ENCODE measurements at regions not wholly inside any gene's neighbourhood (a gene's known extent, or its start where the extent isn't known, plus 50 kb on each side); places are given as distances from the start of the nearest gene placed in this dataset.

DNA sequence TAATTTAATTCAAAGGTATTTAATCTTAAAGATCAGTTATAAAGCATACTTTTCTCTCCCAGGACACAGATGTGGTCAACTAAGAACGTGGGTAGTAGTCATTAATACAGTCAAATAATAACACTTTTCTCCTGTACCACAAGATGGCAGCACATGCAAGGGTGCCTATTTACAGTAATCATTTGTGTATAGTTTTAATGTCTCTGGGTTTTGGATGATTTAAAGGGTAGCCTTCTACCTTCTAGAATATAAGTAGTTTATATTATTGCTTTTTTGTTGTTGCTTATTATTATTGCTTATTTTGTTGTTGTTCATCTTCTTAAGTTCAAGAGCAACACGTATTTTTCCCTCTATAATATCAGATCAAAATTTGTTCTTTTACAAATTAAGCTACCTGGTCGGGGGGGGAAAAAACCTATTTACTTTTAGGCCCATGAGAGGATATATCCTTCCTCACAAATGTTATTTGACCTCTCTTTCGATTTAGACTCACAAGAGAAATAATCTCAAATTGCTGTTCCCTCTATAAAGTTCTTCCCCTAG is 59.6 kb upstream of the SLC27A6 start:
- TF ChIP-seq SIN3A (IDR thresholded peaks at IDR 0.05; ENCODE audit: borderline replicate concordance, insufficient read depth, low read depth, low read length) (no peak), POLR2AphosphoS5 (IDR thresholded peaks at IDR 0.05; ENCODE audit: low read depth, low read length) (no peak)
- TF ChIP-seq, protein P1, sequence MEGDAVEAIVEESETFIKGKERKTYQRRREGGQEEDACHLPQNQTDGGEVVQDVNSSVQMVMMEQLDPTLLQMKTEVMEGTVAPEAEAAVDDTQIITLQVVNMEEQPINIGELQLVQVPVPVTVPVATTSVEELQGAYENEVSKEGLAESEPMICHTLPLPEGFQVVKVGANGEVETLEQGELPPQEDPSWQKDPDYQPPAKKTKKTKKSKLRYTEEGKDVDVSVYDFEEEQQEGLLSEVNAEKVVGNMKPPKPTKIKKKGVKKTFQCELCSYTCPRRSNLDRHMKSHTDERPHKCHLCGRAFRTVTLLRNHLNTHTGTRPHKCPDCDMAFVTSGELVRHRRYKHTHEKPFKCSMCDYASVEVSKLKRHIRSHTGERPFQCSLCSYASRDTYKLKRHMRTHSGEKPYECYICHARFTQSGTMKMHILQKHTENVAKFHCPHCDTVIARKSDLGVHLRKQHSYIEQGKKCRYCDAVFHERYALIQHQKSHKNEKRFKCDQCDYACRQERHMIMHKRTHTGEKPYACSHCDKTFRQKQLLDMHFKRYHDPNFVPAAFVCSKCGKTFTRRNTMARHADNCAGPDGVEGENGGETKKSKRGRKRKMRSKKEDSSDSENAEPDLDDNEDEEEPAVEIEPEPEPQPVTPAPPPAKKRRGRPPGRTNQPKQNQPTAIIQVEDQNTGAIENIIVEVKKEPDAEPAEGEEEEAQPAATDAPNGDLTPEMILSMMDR (IDR thresholded peaks at IDR 0.05): peak; percentile 79; the same call in 1 of the 2 replicates
- TF ChIP-seq, protein P2, sequence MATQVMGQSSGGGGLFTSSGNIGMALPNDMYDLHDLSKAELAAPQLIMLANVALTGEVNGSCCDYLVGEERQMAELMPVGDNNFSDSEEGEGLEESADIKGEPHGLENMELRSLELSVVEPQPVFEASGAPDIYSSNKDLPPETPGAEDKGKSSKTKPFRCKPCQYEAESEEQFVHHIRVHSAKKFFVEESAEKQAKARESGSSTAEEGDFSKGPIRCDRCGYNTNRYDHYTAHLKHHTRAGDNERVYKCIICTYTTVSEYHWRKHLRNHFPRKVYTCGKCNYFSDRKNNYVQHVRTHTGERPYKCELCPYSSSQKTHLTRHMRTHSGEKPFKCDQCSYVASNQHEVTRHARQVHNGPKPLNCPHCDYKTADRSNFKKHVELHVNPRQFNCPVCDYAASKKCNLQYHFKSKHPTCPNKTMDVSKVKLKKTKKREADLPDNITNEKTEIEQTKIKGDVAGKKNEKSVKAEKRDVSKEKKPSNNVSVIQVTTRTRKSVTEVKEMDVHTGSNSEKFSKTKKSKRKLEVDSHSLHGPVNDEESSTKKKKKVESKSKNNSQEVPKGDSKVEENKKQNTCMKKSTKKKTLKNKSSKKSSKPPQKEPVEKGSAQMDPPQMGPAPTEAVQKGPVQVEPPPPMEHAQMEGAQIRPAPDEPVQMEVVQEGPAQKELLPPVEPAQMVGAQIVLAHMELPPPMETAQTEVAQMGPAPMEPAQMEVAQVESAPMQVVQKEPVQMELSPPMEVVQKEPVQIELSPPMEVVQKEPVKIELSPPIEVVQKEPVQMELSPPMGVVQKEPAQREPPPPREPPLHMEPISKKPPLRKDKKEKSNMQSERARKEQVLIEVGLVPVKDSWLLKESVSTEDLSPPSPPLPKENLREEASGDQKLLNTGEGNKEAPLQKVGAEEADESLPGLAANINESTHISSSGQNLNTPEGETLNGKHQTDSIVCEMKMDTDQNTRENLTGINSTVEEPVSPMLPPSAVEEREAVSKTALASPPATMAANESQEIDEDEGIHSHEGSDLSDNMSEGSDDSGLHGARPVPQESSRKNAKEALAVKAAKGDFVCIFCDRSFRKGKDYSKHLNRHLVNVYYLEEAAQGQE (IDR thresholded peaks at IDR 0.05; ENCODE audit: insufficient read depth in 1 of 2, low read depth in 2 of 2, low read length in 1 of 2): no peak
